Pons (tissue), 1 donor: ENCODE measurements at regions not wholly inside any gene's neighbourhood (a gene's known extent, or its start where the extent isn't known, plus 50 kb on each side); places are given as distances from the start of the nearest gene placed in this dataset.
"Not testable (repeated sequence)": the region's sequence is repeated elsewhere in the genome, so short reads cannot be mapped to it uniquely, and the experiment has no call there.

ENCODE experiments used
- DNase-seq: peaks from one replicate; pipeline ENCODE4 v3.0.0-alpha.2; 2016; ENCODE audit warnings: low spot score

DNA sequence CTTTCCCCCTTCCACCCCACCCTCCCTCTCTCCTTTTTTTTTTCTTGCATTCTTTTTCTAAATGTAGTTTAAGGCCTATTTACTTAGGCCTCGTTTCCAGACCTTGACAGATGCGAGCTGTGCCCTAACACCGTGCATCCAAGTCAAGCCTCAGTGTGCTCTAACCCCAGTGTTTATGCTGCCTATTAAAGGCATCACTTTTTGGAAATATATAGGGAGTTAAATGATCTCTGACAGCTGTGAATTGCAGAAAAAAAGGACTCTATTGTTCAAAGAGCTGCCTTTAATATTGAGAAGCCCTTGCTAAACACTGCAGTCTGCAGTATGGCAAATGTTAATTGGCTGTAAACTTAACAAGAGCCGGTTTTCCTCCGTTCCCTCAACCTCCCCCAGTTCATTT lies 270.4 kb upstream of the TUT7 start:
- no peak for DNase-seq

DNA sequence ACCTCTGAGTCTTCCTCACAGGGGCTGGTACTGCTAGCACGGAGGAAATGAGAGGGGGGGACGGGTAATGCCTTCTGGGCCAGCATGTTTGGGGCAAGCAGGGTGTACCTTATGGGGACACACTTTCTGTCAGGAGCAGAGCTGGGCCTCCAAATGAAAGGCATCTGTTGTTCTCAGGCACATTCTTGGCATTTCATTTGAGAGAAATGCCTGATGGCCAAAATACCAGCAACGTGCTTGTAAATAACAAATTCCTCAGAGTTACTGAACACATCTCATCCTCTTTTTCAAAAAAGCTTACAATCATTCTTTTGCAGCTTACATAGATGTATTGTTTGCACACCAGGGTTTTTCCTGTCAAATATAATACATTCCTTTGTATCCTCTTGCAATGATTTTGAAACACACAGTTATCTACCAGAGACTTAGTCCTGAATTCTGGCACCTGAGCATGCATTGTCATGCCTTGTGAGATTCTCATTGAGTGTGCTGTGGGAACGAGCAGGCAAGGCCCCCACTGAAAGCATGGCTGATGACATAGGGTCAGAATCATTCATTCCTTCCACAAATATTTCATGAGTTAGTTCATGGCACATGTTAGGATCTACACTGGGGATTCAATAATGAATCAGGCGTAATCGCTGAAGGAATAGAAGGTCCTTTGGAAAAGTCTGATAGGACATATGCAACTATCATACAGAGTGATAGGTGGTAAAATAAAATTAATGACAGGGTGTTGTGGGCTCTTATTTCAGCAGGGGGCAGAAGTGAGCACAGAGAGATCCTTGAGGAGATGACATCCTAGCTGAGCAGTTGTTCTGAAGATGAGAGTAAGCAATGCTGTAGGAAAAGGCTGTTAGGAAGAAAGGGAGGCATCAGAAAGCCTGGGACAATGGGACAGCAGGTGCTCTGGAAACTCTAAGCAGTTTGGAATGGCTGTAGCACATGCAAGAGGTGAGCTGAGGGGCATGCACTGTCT lies 260.9 kb upstream of the TUT7 start:
- peak; percentile 20 for DNase-seq

DNA sequence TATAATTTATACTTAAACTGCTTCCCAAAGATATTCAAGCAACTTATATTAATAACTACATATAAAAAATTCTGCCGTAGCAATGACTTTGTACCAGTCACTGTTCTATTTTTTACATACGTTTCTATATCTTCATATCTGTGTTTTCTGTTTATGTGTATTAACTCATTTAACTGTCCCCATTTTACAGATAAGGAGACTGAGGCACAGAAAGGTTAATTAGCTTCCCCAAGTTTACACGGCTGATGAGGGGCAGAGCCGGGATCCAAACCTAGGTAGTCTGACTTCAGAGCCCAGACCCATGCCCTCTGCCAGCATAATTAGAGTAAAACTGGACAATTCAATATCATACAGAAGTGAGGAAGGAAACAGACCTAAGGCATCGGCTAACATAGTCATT lies 259.7 kb upstream of the TUT7 start:
- no peak for DNase-seq

DNA sequence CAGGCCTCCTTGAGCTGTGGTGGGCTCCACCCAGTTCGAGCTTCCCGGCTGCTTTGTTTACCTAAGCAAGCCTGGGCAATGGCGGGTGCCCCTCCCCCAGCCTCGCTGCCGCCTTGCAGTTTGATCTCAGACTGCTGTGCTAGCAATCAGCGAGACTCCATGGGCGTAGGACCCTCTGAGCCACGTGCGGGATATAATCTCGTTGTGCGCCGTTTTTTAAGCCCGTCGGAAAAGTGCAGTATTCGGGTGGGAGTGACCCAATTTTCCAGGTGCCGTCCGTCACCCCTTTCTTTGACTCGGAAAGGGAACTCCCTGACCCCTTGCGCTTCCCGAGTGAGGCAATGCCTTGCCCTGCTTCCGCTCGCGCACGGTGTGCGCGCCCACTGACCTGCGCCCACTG lies 257.3 kb upstream of the TUT7 start:
- not testable (repeated sequence) for DNase-seq

DNA sequence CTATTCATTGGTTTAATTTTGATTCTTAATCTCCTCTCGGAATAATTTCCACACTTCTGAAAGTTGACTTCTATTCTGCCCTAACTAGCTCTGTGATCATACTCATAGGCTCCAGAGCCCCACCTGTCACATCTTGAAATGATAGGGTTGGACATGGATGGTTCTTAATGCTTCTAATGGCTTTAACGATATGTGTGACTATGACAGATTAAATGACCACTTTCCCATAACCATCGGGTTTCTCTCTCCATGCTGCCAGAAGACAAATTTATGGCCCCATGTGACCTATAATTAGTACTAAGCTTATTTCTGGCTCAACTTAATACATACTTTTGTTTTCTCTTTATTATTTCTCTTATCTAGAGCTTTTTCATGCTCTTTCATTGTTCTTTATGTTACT lies 251.1 kb upstream of the TUT7 start:
- no peak for DNase-seq

DNA sequence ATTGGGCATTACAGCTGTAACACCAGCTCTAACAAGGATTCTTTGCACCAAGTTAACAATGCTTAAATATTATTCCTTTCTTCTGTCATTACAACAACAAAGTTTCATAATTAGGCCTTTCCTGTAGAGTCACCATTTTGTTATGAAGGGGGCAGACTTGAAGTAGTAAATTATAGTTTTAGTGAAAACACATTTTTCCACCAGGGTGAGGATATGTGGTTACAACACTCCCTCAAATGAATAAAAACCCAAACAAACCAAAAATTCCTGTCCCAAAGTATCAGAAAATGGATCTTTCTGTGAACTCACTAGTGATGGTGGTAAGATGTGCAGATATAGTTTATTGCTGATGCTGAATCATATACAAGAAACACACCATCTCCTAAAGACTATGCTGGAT lies 250.5 kb upstream of the TUT7 start:
- DNase-seq: no peak

DNA sequence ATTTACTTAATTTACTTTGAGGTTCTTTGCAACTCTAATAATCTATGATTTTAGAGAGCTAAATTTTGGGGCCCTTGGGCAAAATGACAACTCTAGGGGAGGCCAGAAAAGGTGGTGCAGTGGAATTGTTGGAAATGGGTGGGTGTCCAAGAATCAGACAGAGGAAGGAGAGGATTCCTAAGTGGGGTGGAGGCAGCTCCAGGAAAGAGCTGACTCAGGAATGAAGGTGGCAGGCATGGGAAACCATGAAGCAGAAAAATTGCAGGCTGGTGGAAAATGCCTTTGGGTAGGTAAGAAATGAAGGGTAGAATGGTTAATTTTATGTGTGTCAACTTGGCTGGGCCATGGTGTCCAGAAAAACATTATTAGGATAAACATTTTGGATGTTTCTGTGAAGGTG lies 248.5 kb upstream of the TUT7 start:
- DNase-seq: no peak

DNA sequence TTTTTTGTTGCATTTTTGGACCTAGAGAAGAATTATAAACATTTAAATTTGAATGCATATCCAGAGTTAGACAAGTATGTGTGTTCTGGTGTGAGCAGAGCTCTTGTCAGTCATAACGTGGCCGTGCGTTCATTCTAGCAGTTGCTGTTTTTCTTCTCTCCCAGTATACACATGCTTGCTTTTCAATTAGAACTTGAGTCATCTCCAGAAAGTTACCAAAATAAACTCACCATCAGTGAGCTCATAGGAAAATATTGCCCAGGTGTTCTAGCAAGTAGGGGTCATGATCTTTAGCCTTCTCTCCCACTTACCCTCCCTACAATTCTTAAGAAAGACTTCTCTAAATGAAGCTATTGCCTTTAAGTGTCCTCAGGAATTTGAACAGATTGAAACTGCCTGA lies 247.5 kb upstream of the TUT7 start:
- no peak for DNase-seq

DNA sequence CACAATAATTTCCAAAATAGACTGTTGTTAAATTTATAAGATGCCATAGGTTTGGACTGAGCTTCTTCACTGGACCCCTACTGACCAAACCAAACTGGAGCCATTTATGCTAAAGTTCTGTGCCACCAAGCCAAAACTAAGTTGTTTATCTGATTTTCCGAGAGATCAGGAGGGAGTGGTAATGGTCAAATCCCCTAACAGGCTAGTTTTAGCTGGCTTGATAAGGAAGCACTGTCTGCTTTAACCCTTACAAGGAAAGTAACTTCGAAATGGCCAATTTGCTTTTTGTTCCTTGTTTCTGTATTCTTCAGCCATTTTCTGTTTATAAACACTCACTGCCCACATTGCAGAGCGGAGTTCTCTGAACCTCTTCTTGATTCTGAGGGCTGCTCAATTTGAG lies 246.8 kb upstream of the TUT7 start:
- DNase-seq: no peak

DNA sequence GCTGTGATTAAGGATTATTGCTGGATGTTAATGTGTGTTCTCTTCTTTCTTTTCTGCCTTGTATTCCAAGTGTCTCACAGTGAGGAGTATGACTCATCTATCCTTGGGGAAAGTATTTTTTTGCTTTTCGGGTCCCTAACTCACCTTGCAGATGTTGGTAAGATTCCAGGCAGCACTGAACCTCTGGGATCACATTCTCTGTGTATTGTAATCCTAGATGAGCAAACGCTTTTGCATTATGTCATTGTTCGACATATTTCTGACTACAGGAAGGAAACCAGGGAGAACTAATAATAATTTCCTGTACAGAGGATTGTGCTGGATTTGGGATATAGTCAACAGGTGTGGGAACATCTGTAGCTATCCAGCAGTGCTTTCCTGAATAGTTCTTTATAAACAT lies 246.1 kb upstream of the TUT7 start:
- no peak for DNase-seq

DNA sequence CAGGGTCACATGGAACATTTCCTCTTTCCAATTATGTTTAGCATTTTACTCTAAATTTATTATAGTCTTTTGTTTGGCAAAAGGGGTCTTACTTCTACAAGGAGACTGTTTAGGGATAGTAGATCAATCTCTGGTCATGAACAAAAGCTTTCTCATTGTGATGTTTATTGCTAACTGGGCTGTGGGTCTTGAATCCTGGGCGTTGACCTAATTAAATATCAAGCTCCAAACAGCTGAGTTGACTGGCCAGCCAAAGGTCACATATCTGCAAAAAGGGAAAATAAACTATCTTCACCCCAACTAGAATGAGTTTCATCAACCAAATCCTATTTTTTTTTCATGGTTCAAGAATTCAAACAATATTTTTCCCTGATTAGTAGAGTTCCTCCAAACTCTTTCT lies 245.4 kb upstream of the TUT7 start:
- no peak for DNase-seq

DNA sequence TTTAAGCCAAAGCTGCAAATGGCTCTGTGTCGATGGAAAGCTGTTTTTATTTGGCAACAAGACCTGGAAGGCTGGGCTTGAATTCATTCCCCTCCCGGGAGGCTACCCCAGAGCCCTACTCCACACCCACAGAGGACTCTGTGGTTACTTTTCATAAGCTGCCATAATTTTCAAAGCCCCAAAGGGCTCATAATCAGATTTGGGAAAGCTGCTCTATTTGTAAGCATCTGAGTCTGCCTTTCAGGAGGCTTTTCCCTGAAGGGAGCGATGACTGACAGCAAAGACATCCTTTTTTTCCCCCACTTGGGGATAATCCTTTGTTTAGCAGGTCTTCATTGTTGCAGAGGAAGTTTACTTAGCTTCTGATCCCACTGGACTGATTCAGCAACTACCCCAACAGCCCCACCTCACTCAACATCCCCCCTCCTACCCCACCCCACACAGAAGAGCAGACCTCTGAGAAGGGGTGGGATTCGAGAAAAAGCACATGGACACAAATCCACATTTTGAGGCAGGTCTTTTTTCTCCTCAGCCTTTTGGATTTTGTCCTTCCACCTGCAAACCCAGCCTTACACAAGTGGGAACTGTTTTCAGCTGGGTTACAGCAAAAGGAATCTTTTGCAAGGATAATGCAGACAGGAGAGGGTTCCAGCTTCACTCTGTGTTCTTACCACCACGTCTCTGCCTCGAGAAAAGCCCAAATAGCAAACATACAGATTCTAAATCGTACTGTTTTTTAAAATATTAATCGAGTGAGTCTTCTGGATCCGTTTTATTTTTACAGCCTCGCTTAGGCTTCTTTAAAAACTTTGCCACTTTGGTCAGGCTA lies 244.4 kb upstream of the TUT7 start:
- no peak for DNase-seq

DNA sequence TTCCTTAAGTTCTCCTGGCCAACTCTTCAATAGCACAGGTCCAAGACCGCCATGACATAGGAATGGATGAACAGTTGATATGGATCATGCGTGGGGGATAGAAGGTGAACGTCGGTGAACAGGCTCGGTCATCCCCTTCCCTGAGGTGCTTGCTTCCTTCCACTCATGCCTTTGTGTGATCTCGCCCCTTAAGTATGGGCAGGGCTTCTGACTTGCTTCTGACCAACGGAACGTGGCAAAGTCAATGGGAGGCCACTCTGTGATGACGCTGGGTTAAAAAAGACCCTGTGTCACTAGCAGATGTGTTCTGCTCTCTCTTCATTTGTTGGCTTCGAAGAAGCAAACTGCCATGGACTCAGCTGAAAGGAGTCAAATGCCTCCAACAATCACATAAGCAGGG lies 240.5 kb upstream of the TUT7 start:
- DNase-seq: no peak

DNA sequence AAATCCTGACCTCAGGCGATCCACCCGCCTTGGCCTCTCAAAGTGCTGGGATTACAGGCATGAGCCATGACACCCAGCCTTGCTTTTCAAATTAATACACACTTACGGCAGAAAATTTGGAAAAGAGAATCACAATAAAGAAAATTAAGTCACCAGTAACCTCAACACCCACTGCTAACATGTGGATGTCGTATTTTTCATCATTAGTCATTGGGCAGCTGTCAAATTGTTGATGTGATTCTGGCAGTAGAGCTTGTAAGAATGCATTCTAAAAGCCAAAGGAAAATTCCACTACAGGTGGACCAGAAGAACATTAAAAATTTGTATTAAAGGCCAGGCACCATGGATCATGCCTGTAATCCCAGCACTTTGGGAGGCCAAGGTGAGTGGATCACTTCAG lies 237.3 kb upstream of the TUT7 start:
- no peak for DNase-seq

DNA sequence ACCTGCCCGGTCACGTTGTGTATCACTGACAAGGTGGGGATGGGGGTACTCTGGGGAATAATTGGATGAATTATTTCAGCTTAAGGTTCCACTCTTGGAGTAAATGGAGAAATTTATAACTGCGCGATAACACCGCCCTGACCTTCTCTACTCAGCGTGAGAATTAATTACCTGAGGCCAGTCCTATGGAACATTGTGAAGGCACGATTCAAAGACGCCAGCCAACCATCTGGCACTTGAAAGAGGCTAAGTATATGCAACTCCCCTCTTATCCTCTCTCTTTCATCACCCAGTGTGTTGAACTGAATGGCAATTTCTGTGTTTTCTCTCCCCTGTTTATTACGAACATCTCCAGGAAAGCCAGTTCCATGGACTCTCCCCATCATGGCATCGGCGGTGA lies 235.5 kb upstream of the TUT7 start:
- no peak for DNase-seq

DNA sequence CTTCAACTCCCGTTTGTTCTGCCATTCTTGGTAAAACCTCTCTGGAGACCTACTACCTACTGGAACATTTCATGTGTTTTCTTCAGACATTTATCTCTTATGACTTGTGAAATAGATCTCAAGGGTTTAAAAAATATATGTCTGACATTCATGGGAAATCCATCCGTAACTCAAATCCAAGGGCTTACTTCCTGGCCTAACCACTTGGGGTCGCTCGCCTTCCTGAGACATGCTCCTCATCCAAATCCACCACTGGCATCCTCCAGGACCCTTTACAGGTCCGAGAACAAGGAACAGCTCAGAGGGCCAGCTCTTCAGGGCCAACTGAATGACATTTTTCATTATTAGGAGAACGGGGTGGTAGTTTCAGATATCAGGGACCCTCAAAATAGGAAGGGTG lies 235.1 kb upstream of the TUT7 start:
- no peak for DNase-seq

DNA sequence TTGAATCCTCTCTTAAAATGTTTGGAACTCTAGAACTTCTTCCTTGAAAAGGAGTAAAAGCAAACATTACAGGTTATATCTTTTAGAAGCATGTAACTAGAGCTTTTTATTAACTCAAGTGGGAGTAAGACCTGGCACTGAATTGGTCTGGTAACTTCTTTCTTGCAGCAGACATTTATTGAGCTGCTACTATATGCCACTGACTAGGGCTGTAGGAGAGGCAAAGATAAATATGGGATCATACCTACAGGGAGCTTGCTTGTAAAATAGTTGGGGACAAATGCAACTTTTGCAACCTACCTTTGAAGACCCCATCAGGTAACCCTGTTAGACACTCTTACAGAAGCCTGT lies 231.9 kb upstream of the TUT7 start:
- DNase-seq: no peak

DNA sequence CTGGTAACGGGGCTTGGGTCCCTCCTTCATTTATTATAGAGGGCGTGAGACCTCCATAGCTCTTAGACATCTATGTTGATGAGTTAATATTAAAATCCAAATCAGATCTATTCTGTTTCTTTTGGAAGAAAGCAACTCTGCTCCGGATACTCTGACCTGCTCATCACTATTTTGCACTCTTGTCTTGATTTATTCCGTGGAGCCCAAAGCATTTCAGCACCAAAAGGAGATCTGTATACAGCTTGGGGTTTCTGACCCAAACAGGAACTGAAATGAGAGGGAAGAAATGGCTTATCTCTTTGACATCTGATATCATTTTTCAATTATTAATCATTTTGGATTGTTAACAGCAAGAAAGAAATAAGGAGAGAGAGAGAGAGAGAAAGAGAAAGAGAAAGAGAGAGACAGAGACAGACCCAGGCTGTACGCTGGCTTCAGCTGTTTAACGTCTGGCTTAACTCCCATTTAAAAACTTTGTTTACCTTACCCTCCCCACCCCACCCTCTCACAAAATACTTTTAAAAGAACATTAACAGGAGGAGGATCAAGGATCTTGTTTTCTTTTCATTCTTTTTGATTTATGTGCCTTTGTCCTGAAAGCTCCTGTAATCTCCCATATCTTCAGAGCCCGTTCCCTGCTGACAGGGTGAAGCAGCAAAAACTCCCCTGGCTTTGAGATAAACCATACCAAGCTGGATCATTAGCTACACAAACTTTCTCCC lies 231.4 kb upstream of the TUT7 start:
- no peak for DNase-seq

DNA sequence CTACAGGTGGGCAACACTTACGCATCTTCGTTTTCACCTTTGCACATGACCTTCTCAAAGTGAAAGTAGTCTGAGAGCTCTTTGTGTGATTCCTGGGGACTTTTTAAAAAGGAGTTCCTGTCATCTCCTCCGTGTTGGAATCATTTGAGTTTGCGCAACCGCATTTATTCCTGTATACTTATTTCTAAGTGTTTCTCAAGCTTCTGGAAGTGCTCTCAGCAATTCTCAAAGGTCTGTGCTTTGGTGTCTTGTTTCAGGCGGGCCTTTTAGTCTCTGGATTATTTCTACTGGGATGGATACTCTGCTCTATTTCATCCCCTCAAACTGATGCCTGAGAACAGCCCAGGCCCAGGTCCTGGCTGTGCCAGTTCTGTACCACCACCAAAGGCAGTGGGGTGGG lies 226.5 kb upstream of the TUT7 start:
- DNase-seq: no peak

DNA sequence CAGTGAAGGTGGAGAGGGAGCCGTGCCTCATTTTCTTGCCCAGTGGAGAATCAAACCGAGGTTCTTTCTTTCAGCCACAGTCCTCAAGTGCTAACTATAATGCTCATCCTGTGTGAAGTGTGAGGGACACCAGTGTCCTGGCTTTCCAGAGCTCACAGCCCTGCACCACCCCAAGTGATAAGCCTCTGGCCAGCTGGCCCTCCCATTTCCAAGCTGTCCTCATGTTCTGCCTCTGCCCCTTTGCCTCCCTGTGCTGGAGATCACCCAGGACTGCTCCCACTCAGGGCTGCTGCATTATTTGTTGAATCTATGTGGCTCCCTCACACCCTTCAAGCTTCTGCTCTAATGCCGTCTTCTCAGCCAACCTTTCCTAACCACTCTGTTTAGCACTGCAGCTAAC lies 224.5 kb upstream of the TUT7 start:
- no peak for DNase-seq

DNA sequence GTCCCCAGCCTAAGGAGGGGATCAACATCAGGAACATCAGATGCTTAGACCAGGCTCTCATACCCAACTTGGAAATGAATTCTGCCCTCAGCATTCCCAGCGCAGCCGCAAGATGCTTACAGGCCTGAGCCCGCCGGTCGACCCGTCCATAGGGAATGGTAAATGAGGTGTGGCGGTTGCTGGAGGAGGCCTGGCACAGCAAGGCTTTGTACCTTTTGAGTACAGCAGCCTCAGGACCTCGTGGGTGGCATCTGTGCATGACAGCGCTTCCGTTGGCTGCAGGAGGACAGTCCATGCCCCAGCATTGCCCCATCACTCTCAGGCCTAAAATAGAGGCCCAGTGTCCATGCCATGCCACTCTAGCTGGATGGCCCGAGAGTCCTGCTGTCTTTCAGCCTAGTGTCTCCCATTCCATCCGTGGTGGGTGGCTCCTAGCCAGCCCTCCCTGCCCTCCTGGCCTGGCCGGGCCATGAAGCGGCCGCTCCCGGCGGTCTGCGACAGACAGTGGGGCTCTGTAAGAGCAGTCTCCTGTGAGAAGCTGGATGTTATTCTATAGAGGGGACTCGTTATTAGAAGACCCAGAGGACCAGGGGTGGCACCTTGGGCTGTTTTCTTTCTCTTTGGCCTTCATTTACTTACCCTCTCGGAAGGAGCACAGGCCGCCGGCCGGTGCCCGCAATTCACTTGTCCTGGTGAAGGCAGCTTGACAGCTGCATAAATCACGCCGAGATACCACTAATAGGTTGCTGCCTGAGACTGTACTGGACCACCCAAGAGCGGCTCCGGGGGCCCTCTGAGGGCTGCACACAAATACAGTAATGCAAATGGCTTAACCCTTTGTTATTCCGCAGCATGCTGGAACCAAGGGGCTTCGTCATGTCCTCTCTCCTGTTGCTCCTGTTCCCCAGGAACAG lies 223.5 kb upstream of the TUT7 start:
- DNase-seq: no peak
